ENCODE measurements at regions not wholly inside any gene's neighbourhood (a gene's known extent, or its start where the extent isn't known, plus 50 kb on each side); places are given as distances from the start of the nearest gene placed in this dataset.
"Not testable (repeated sequence)": the region's sequence is repeated elsewhere in the genome, so short reads cannot be mapped to it uniquely, and the experiment has no call there.

DNA sequence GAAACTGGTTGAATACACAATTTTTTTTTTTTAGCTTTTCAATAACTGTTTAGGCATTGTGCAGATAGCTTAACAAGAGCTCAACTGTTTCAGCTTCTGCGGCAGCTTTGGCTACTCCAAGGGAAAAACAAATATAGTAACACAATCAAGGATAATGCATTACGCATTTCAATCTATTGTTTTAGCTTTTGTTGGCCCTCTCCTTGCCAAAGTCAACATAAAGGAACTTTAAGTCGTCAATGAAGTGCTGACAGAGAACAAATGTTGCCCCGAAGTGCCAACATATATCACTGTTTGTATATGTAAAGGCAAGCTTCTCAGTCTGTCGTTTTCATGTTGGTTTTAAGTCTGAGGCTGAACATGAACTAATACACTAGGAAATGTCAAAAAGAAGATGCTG is 1087.4 kb upstream of the FLRT2 start:
- DNase-seq (ENCODE audit: low read depth in 1 of 2, low spot score in 1 of 2) = peak in 1 of 2 experiments; percentile 65
- no peak for TF ChIP-seq JUND (IDR thresholded peaks at IDR 0.05; ENCODE audit: low read depth)
- in situ Hi-C loops (cut with HindIII; ENCODE audit: low pct_unique_long_range_greater_than_20kb, low sequenced_read_pairs) = no loop called here

GRCh38 chr14:84445486-84445885 is 1084.5 kb upstream of the FLRT2 start:
- in situ Hi-C loops (cut with HindIII; ENCODE audit: low pct_unique_long_range_greater_than_20kb, low sequenced_read_pairs) = no loop called here

GRCh38 chr14:84446250-84446649 is 1083.7 kb upstream of the FLRT2 start:
- in situ Hi-C loops (cut with HindIII; ENCODE audit: low pct_unique_long_range_greater_than_20kb, low sequenced_read_pairs) = no loop called here
- no peak for DNase-seq (ENCODE audit: low read depth in 1 of 2, low spot score in 1 of 2)
- TF ChIP-seq JUND (IDR thresholded peaks at IDR 0.05; ENCODE audit: low read depth) = no peak

More at GRCh38 chr14:84445486-84445885, 1084.5 kb upstream of the FLRT2 start:
- TF ChIP-seq JUND (IDR thresholded peaks at IDR 0.05; ENCODE audit: low read depth) = no peak
- no peak for DNase-seq (ENCODE audit: low read depth in 1 of 2, low spot score in 1 of 2)

DNA sequence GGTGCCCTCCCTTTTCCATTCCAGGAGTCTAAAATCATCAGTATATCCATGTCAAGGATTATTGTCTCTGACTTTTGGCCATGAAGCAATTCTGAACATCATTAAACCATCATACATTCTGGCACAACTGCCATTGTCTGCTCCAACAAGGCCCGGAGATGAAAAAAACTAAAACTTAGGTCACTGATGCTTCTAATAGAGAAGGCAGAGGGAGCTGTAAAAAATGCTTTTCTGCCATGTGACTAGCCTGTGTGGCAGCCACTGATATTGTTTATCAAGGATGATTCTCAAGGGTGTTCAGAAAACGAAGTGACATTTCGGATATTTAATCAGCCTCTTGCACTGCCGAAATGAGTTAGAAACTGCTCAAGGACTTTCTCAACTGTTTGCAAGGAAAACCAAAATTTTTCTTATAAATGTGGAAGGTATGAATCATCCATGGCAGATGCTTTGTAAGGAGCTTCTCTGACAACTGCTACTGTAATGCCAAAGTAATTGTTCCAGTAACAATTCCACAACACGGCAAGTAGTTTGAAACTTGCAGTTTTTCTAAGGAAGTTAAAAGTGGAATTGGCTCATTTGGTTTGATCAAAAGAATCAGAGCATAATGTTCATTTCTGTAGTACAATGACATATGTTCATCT is 1076.5 kb upstream of the FLRT2 start:
- in situ Hi-C loops (cut with HindIII; ENCODE audit: low pct_unique_long_range_greater_than_20kb, low sequenced_read_pairs) = no loop called here
- no peak for TF ChIP-seq JUND (IDR thresholded peaks at IDR 0.05; ENCODE audit: low read depth)
- DNase-seq (ENCODE audit: low read depth in 1 of 2, low spot score in 1 of 2) = no peak

DNA sequence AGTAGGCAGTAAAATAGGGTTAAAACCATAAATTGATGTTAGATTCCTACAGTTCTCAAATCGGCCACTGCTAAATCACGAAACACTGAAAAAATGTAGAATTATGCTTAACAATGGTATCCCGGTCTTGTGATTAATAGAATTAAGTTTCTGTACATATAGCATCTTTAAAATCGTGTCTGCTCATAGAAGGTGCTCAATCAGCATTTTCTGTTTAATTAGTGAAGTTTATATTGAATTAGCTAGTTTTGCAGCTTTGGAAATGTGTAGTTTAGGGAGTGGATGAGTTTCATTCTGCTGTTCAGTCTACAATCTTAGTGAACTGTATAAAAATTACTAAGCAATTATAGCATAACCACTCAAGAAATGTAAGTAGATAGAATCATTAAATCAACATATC is 1075.8 kb upstream of the FLRT2 start:
- DNase-seq (ENCODE audit: low read depth in 1 of 2, low spot score in 1 of 2) = no peak
- no peak for TF ChIP-seq JUND (IDR thresholded peaks at IDR 0.05; ENCODE audit: low read depth)
- in situ Hi-C loops (cut with HindIII; ENCODE audit: low pct_unique_long_range_greater_than_20kb, low sequenced_read_pairs) = no loop called here

DNA sequence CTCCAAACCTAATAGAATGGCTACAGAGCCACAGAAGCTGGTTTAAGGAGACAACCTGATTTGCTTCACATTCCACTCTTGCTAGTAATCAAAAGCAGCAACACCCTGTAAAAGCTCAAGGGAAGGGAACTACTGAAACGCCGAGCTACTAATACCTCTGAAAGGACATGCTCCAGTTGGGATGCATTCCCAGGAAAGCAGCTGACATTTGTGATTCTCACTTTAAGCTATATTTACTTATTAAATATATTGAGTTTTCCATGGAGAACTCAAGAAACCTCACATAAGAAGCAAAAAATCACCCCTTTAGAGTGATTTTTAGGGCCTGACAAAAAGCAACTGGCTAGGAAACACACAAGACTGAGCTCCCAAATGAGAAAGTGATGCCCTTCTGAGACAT is 1073.0 kb upstream of the FLRT2 start:
- in situ Hi-C loops (cut with HindIII; ENCODE audit: low pct_unique_long_range_greater_than_20kb, low sequenced_read_pairs) = no loop called here
- DNase-seq (ENCODE audit: low read depth in 1 of 2, low spot score in 1 of 2) = no peak
- no peak for TF ChIP-seq JUND (IDR thresholded peaks at IDR 0.05; ENCODE audit: low read depth)

- DNase-seq (ENCODE audit: low read depth in 1 of 2, low spot score in 1 of 2) = no peak
- no peak for TF ChIP-seq JUND (IDR thresholded peaks at IDR 0.05; ENCODE audit: low read depth)
- in situ Hi-C loops (cut with HindIII; ENCODE audit: low pct_unique_long_range_greater_than_20kb, low sequenced_read_pairs) = no loop called here
These were observed 1071.1 kb upstream of the FLRT2 start for GRCh38 chr14:84458881-84459280.

DNA sequence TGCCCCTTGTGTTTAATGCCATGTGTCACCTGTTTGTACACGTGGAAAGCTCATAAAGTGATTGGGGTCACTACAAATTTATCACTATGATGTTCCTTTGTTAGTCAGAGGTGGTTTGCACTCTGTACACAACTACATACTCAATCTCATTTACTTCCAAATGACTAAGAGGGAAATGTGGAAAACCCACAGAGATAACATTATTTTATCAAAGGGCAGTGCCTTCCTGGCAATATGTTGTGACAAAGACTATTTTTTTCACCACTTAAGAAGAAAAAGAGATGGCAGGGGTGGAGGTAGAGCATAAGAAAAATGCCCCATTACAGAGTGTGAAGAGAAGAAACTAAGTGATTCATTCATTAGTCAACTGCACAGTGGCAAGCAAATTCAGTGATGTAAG is 1064.1 kb upstream of the FLRT2 start:
- in situ Hi-C loops (cut with HindIII; ENCODE audit: low pct_unique_long_range_greater_than_20kb, low sequenced_read_pairs) = no loop called here
- TF ChIP-seq JUND (IDR thresholded peaks at IDR 0.05; ENCODE audit: low read depth) = no peak
- no peak for DNase-seq (ENCODE audit: low read depth in 1 of 2, low spot score in 1 of 2)

GRCh38 chr14:84468153-84468552 is 1061.8 kb upstream of the FLRT2 start:
- no peak for TF ChIP-seq JUND (IDR thresholded peaks at IDR 0.05; ENCODE audit: low read depth)
- DNase-seq (ENCODE audit: low read depth in 1 of 2, low spot score in 1 of 2) = no peak
- in situ Hi-C loops (cut with HindIII; ENCODE audit: low pct_unique_long_range_greater_than_20kb, low sequenced_read_pairs) = no loop called here

GRCh38 chr14:84477996-84478395 is 1051.9 kb upstream of the FLRT2 start:
- TF ChIP-seq JUND (IDR thresholded peaks at IDR 0.05; ENCODE audit: low read depth) = no peak
- in situ Hi-C loops (cut with HindIII; ENCODE audit: low pct_unique_long_range_greater_than_20kb, low sequenced_read_pairs) = no loop called here
- DNase-seq (ENCODE audit: low read depth in 1 of 2, low spot score in 1 of 2) = no peak

DNA sequence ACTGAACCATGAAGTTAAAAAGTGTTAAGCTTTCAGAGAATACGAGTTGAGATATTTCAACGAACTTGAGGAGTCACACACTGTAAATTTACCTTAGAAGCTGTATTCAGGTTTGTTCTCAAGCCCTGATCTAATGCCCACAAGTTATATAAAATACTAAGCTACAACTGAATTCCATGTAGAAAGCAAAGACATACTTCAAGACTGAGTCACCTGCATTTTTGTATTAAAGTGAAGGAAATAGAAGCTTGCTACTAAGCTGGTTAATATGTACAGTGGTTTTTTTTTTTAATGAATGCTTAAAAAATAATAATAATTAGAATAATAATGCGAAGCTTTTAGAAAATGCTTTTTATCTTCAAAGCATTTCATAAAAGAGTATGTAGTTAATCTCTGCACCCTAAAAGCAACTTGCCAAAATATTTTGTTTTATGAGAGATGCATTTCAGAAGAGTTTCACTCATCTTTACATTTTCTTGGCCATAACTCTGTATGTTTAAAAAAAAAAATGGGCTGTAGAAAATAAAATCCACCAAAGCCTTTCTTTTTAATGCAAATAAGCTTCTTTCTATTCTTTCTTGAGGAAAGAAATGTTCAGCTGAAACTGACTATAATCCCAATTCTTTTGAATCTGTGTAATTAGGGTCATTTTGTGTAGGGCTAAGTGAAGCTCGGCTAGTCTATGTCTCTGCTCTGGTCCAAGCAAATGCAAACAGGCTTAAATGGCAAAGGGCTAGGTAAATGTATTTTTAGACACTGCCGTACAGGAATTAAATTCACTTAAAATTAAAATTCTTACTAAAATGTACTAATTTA is 1047.5 kb upstream of the FLRT2 start:
- in situ Hi-C loops (cut with HindIII; ENCODE audit: low pct_unique_long_range_greater_than_20kb, low sequenced_read_pairs) = no loop called here
- no peak for DNase-seq (ENCODE audit: low read depth in 1 of 2, low spot score in 1 of 2)
- no peak for TF ChIP-seq JUND (IDR thresholded peaks at IDR 0.05; ENCODE audit: low read depth)

DNA sequence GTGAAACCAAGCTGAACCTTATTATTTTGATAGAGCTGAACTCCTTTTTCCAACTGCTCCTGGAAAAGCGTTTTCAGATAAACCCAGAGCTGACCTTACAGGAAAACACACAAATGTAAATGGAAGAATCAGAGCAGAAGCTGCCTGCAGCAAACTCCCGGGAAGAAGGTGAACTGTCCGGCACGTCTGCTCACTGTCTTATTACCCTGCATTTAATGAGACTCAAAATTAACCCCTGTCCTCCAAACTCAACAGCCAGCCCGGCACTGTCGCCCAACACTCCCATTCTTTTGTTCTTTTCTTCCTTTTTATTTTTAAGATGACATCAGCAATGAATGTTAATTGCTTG is 1046.9 kb upstream of the FLRT2 start:
- DNase-seq (ENCODE audit: low read depth in 1 of 2, low spot score in 1 of 2) = no peak
- no peak for TF ChIP-seq JUND (IDR thresholded peaks at IDR 0.05; ENCODE audit: low read depth)
- in situ Hi-C loops (cut with HindIII; ENCODE audit: low pct_unique_long_range_greater_than_20kb, low sequenced_read_pairs) = no loop called here

- in situ Hi-C loops (cut with HindIII; ENCODE audit: low pct_unique_long_range_greater_than_20kb, low sequenced_read_pairs); DNase-seq (ENCODE audit: low read depth in 1 of 2, low spot score in 1 of 2): not testable (repeated sequence)
These were observed 1045.7 kb upstream of the FLRT2 start for GRCh38 chr14:84484243-84484642.

Data from T47D (cell line).